ENCODE measurements at regions not wholly inside any gene's neighbourhood (a gene's known extent, or its start where the extent isn't known, plus 50 kb on each side); places are given as distances from the start of the nearest gene placed in this dataset.
"Not testable (repeated sequence)": the region's sequence is repeated elsewhere in the genome, so short reads cannot be mapped to it uniquely, and the experiment has no call there.

DNA sequence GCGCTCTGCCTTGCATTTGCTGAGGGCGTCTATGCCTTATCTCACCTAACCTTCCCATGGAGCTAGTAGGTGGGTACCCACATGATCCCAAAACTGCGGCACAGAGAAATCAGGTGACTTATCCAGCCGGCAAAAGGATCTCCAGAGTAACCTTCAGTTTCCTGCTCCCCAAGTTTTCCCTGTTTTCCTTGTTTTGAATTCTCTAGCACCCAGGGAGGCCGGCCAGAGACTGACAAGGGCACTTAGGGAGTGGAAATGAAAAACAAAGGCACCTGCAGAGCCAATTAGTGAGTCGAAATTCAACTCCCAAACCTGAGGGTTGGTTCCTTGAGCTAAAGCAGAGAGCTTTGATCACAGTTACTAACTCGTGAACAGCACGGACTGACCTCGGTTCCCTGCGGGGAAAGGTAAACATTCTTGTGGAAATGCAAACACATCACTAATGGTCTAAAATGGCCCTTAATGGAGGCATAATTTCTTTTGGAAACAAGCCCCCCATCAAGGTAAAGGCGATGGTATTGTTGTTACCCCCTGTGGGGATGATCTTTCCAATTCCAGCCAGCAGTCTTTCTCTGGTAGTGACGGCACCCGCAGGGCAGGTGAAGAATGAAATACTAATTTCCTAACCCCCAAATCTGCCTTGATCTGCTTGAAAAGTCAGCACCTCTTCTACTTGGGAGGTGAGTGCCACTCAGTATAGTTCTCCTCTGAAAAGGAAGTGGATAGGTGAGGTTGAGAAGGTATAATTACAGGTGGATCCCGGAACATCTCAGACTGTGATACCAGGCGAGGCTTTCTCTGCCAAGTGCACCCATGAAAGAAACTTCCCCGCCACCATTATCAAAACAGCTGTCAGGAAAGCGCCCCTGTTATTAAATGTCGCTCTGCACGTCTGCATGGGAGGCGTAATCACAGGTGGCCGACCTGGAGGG lies 365.6 kb upstream of the AUTS2 start:
- DNase-seq (ENCODE audit: low read depth), result no peak

DNA sequence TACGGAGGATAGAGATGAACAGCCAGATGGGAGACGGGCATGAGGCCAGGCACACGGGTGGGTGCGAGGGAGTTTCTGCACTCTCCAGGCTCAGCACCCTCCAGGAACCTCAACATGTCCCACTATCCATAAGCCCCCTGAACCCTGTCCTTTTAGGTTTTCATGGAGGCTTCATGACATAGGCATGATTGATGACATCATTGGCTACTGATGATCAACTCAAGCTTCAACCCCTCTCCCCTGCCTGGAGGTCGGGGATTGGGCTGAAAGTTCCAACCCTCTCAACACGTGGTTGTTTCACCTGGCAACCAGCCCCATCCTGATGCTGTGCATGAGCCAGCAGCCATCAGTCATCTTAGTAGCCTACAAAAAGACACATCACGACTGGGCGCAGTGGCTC lies 360.7 kb upstream of the AUTS2 start:
- no peak for DNase-seq (ENCODE audit: low read depth)

DNA sequence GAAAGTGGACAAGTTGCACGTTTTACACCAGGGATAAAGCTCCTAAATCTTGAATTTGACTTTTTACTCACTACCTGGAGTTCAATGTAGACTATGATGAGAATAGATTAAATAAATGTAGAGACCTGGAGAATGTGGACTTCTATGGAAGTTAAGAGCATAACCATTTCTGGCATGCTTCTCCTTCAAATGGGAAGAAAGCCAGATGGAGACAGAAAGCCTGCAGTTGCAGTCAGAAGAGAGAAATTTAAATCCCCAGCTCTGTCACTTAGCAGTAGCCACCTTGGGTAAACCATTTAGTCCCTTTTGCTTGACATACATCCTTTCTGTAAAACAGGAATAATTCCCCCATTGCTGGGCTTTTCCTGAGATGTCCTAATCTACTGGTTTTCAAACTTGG lies 355.3 kb upstream of the AUTS2 start:
- no peak for DNase-seq (ENCODE audit: low read depth)

DNA sequence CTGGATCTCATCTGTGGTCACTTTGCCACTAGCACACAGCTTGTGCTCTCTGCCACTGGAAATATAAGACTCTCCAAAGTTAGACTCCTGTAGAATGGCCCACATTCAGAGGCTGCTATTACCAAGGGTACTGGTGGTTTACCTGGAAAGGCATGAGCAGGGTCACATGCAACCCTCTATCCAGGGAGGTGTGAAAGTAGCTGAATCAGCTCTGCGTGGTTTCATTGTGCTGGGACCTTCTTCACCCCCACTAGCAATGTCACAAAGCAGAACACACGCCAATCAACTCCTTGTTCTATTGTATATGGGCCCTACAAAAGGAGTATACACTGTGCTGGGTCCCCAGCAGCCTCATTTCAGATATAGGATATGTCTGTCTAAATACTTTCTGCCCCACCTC lies 353.6 kb upstream of the AUTS2 start:
- DNase-seq (ENCODE audit: low read depth), result no peak

DNA sequence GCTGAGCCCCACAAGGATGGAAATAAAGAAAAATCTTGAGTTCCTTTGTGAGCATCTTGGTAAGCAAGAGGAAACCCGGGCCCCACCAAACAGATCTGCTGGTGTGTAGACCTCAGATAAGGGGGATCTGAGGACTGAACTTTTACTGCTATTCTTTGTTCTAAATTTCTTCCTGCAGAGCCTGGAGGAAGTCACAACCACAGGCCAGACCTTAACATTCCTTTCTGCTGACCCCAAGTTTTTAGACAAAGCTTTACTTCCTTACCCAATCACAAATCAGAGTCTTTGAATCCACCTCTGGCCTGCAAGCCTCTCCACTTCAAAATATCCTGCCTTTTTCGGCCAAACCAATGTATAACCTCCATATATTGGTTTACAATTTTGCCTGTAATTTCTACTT lies 352.6 kb upstream of the AUTS2 start:
- DNase-seq (ENCODE audit: low read depth), result no peak

DNA sequence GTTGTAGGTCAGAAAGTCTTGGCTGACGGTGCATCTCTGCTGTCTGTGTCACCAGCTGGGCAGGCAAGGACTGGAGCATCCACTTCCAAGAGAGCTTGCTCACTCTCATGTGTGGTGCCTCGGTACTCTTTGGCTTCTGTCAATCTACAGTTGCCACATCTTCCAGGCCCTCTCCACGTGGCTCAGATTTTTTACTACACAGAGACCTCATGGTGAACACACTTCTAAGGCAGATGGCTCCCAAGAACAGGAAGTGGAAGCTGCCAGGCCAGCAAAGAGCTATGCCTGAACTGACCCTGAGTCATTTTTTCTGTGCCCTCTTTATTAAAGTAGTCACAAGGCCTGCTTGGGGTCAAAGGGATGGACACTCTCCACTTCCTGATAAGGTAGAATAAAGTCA lies 351.5 kb upstream of the AUTS2 start:
- no peak for DNase-seq (ENCODE audit: low read depth)

DNA sequence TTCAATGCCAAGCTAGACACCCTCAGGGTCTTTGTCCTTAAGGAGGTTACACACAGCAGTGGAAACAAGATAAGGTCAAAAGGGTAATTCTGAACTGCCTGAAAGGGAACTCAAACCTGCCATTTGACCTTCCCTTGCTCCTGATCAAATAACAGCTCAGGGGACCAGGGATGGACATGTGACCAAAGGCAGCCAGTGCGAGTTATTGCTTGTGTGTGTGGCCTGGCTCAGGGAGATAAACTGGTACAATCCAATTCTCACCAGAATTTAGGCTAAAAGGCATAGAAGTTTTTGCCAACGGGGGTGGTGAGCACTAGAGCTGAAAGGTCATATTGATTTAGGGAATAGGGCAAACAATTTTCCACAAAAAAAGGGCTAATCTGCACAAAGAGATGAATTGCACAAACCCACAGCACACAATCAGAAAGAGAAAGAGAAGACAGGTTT lies 349.9 kb upstream of the AUTS2 start:
- DNase-seq (ENCODE audit: low read depth), result not testable (repeated sequence)

DNA sequence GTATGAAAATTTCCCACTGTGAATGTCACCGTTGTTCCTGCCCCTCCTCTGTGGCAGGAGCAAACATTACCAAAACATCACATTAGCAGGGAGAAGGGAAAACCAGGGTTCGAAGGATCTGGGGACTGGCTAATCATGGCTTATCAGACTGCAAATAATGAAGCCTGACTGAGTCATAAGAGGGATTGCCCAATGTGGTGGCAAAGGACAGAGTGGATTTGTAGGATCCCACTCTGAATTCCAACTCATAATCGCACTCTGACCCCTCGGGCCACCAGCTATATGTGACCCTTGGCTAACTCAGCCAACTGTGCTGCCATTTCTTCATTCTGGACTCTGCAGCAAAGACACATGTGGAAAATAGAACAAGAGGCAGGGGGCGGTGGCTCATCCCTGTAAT lies 347.3 kb upstream of the AUTS2 start:
- DNase-seq (ENCODE audit: low read depth), result no peak

DNA sequence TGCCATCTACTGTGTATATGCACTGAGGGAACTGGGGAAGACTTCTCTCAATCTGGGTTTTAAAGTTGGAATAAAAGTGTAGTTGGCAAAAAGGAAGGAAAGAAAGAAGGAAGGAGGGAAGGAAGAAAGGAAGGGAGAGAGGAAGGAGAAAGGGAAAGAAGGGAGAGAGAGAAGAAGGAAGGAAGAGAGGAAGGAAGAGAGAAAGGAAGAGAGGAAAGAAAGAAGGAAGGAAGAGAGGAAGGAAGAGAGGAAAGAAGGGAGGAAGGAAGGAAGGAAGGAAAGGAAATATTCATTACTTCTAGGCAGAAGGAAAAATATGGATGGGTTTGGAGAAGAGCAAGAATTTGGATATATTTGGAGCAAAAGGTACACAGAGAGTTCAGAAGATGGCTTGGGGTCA lies 343.6 kb upstream of the AUTS2 start:
- no peak for DNase-seq (ENCODE audit: low read depth)

DNA sequence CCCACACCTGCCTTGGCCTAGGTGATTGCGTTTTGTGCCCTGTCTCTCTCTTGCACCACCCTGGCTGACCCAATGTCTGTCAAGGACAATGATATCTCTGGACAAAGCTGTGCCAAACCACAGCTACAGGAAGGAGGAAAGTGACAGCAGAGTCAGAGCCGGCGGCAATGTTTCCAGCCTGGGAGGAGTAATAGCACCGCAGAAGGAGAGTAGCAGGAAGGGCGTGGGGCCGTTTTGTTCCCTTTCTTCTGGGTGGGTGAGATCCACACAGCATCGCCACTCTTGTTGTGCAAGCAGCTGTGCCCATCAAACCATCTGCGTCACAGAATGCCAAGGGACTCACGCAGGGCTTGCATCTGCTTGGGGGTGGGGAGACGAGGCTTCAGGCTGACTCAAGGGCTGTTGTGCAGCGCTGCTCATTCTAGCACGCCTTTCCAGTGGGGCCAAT lies 341.6 kb upstream of the AUTS2 start:
- DNase-seq (ENCODE audit: low read depth), result no peak

DNA sequence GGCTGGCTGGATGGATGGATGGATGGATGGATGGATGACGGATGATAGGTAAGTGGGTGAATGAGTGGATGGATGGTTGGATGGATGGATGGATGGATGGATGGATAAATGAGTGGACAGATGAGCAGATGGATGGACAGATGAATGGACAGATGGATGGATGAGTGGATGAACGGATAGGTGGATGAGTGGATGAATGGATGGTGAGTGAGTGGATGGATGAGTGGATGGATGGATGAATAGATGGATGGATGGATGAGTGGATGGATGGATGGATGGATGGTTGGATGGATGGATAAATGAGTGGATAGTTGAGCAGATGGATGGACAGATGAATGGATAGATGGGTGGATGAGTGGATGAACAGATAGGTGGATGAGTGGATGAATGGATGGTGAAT lies 340.7 kb upstream of the AUTS2 start:
- DNase-seq (ENCODE audit: low read depth), result no peak

DNA sequence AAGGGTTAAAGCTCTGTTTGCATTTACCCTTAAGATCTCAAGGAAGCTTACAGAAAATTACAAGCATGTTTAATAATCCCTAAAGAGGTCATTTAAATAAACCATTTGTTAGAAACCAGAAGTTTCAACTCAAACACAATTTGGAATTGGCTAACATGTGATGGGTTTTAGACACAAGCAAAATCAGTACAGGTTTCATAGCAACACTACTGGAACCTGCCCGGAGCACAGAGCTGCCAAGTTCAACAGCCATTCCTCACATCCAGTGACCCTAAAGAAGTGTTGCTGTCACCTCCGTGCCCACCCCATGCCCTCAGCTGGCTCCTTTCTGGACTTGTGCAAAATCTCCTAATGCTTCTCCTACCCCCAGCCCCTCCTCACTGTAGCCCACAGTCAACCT lies 338.8 kb upstream of the AUTS2 start:
- DNase-seq (ENCODE audit: low read depth), result no peak

DNA sequence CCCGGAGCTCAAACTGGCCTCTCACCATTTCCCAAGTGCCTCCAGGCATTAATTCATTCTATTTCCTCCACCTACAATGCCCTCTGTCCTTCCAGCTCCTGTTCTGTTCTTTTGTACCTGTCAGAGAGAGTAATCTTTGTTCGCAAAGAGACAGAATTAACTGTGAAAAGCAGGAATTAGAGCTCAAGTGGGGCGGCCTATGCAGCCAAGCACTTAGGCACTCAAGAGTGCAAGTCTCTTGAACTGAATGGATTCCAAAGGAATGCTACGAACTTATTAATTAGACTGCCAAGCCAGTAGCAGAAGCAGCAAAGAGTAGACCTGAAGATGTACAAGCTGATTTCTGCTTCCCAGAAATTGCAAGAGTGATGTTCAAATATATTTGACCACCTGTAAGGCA lies 338.3 kb upstream of the AUTS2 start:
- no peak for DNase-seq (ENCODE audit: low read depth)

DNA sequence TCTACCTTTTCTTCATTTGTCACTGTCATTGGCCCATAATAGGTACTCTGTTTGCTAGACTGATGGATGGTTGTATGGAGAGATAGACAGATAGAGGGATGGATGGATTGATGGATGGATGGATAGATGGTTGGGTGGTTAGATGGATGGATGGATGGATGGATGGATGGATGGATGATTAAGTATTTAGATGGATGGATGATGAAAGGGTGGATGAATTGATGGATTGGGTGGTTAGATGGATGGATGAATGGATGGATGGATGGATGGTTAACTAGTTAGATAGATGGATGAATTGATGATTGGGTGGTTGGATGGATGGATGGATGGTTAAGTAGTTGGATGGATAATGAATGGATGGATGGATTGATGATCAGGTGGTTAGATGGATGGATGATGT lies 334.7 kb upstream of the AUTS2 start:
- no peak for DNase-seq (ENCODE audit: low read depth)

DNA sequence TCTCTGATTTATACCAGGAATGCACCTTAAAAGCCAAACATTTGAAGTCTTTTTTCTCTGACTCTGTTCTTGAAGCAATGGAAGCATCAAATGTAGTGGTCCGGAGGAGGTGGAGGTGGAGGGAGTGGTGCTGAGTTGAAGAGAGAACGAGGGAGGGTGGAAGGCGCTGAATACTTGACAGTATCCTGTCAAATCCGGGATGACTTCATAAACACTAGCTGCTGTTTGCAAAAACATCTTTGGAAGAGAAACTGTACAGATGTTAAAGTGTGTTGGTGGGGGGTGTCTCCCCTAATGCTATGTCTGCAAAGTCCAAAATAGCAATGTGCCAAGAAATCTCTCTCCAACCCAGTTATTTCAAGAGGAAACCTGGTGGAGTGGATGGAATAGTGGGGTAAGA lies 328.5 kb upstream of the AUTS2 start:
- no peak for DNase-seq (ENCODE audit: low read depth)

DNA sequence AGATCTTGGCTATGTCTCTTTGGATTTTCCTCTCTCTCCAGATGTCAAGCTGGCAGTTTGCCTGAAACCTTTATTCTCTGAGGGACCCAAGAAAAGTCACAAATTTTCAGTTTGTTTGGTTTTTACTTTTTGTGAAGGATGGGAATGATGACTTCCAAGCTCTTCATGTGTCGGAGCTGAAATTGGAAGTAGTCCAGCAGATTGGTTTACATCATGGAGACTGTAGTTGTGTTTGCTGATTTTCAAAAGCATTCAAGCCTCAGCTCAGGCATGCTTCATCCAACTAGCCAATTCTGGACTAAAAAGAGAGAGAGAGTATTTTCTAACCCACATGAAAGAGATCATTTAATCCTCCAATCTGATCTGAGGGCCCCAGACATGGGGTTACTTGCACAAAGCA lies 326.2 kb upstream of the AUTS2 start:
- DNase-seq (ENCODE audit: low read depth), result no peak

DNA sequence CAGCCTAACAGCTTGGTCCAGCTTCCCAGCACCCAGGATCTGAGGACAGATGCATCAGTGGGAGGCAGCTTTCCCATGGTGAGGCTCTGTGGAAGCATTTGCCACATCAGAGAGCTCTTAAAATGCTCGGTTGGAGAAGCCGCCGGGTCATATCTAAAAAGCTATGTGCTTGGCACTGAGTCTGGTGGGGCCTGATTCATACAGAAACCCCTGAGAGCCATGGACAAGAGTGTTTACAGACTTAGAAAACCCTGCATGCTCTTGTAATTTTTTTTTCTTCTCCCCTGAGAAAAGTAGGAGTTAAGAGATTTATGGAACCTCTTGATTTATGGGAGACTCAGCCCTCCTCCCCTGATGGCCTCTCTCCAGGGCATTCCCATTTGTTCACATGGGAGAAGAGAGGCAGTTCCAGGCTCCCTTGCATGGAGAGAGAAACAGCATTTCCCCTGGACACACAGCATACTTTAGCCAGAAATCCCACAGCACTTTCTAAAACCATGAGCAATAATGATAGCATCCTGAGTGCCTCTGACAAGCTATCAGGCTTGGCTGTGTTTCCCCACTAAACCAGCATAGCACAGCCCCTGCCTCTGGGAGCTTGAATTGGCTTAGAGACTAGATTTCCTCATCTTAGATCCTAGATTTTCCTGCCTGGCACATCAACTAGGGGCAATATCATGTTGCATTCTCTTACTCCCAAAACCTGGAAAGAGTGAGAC lies 322.1 kb upstream of the AUTS2 start:
- no peak for DNase-seq (ENCODE audit: low read depth)

DNA sequence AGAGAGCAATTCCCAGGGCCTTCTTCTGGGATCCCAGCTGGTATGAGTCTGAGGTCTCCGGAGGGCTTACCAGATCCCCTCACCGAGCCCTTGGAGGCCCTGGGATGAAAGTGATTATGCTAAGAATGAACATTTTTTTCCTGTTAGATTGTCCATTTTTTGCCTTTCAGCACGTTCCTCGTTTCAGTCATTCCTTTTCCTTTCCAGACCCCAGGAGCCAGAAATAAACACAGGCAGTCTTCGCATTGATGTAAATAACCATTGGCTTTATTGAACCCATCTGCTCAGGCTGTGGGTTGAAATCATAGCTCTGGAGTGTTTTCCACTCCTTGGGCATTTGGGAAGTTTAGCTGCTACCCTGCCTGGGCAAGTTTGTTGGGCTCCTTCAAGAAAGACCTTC lies 320.9 kb upstream of the AUTS2 start:
- no peak for DNase-seq (ENCODE audit: low read depth)

DNA sequence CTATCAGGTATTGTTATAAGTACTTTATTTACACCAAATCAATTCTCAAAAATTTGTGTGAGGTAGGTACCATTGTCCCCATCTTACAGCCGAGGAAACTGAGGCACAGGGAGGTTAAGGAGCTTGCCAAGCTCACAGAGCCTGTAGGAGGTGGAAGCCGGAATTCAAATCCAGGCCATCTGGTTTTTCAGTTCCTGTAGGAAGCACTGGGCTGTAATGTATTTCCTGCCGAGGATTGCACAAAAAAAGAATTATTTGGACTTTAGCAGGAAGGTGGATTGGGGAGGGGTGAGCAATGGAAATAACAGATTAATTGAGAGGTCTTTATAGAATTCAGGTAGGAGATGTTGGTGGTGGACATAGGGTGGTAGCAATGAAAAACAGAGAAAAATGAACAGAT lies 315.3 kb upstream of the AUTS2 start:
- no peak for DNase-seq (ENCODE audit: low read depth)

DNA sequence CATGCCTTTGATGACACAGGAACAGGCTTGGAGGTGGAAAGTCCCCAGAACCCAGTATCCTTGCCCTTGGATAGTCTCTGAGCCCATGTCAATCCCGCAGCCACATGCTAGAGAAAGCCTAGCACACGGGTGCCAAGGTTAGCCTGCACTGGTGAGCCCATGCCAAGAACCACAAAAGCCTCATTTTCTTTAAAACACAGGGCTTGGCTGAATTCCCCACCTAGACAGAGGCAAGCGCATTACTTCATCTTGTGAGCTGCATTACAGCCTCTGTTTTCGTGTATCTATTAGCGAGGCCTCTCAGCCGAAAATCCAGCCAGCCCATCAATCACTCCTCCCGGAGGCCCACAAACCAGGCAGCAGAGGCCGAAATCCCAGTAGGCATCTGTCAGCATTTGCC lies 314.9 kb upstream of the AUTS2 start:
- DNase-seq (ENCODE audit: low read depth), result no peak

DNA sequence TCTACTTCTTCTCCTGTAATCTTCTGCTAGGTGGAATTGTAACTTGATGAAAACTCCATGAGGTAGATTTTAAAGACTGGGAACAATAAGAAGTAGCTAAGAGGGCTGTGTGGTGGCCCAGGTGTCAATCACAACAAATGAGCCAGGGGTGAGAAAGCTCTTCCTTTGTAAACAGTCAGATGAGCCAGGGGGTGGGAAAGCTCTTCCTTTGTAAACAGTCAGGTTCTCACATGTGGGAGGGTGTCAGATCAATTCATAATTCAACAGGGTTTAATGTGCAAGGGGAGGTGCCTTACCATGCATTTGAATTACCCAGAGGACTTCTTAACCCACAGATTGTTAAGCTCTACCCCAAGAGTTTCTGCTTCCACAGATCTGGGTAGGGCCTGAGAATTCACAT lies 312.4 kb upstream of the AUTS2 start:
- no peak for DNase-seq (ENCODE audit: low read depth)

DNA sequence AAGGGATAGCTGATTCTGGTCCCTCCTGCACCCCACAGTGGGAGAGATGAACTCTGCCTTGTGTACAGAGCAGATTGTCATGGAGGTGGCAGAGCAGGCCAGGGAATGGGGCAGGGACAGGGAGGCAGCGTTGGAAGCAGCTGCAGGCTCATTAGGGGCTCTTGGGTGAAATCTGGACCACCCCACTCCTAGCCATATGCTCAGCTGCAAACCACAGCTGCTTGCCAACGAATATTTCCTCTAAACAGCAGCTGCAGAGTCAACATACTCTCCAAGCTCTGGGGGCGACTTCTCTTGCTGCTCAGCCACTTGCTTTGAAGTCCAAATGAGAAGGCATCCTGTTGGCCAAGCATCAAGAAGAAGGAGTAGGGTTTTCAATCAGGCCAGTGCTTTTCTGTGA lies 302.3 kb upstream of the AUTS2 start:
- DNase-seq (ENCODE audit: low read depth), result no peak

DNA sequence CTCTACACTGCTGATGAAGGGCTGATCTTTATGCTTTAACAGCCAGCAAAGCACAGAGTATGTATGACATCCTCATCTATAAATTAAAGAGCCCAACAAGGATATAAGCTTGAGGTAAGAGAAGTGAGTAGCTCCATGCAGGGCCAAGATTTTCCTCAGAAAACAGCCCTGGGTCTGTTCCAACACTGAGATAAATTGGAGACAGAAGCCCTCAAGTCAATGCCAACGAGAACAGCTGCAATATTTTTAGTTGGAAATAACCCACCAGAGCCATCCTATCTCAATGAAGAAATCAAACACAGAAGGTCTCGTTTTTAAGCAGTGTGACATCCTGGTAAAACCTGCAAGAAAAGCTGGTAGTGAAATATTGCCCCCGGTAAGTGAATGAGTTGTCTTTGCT lies 297.0 kb upstream of the AUTS2 start:
- no peak for DNase-seq (ENCODE audit: low read depth)

DNA sequence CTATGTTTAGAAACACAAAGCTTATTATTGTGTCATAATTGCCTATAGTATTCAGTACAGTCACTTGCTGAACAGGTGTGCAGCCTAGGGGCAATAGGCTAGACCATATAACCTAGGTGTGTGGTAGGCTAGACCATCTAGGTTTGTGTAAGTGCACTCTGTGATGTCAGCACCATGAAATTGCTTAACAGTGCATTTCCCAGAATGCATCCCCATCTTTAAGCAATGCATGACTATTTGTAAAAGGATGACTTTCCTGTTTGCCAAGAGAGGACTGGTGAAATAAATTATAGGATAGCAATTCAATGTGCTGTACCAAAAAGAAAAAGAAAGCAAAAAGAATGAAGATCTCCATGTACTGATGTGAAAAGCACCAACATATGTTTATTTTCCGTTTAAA lies 288.7 kb upstream of the AUTS2 start:
- no peak for DNase-seq (ENCODE audit: low read depth)
